Upper lobe of right lung (tissue), 1 donor: ENCODE measurements at regions not wholly inside any gene's neighbourhood (a gene's known extent, or its start where the extent isn't known, plus 50 kb on each side); places are given as distances from the start of the nearest gene placed in this dataset.

Source experiments
- ATAC-seq: fragments of 200-7000 bp; cut with Tn5 transposase; one replicate; pipeline ENCODE4 v1.9.1; 2020; ENCODE audit warnings: mild to moderate bottlenecking, moderate library complexity
- DNase-seq: peaks from one replicate; pipeline ENCODE4 v3.0.0-alpha.2; 2020
- H3K27ac ChIP-seq: fragments of 200-600 bp; one replicate; pipeline ENCODE4 v1.8.0; 2022
- H3K27me3 ChIP-seq: fragments of 200-600 bp; one replicate; pipeline ENCODE4 v1.8.0; 2022; ENCODE audit warnings: mild to moderate bottlenecking
- H3K36me3 ChIP-seq: fragments of 200-600 bp; one replicate; pipeline ENCODE4 v1.8.0; 2022
- H3K4me1 ChIP-seq: fragments of 200-600 bp; one replicate; pipeline ENCODE4 v1.8.0; 2022
- H3K4me3 ChIP-seq: fragments of 200-600 bp; one replicate; pipeline ENCODE4 v1.8.0; 2022; ENCODE audit warnings: mild to moderate bottlenecking
- H3K9me3 ChIP-seq: fragments of 200-600 bp; one replicate; pipeline ENCODE4 v1.8.0; 2022
- intact Hi-C: fragments of 100-400 bp; cut with DNase I; formaldehyde crosslinking; loops from one replicate; pipeline ENCODE4 v1.11.0; 2022
- TF ChIP-seq, protein P1 (sequence below): fragments of 200-600 bp; IDR thresholded peaks from one replicate; pipeline ENCODE4 v1.8.0; 2022; ENCODE audit warnings: antibody characterized with exemption
- donor health status: DM: no; HTN: yes; CAD: no; lungs with severe emphysema.

DNA sequence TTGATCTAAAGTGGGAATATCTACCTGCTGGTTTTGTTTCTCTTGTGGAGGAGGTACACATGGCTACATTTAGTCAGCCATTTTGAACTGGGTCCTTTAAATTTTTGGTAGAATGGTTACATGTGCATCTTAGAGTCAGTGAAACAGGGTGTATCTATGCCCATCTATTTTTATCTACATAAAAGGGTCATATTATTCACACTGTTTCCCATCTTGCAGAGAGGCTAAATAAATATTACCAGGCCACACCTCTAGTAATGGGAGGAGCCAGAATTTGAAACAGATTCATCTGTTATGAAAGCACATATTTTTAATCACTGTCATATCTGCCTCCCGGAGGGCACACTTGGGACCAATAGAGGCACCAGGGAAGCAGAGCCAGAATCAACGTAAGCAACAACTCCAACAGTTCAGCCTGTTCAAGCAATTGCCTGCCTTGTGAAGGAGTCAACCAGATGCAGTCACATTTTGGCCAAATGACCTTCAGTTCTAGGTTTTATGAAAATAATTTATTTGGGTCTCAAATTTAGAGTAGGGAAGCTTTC, 376.8 kb downstream of the TSN start:
- H3K4me3 ChIP-seq, result no peak overlapping the region
- intact Hi-C loops, result no loop called here

DNA sequence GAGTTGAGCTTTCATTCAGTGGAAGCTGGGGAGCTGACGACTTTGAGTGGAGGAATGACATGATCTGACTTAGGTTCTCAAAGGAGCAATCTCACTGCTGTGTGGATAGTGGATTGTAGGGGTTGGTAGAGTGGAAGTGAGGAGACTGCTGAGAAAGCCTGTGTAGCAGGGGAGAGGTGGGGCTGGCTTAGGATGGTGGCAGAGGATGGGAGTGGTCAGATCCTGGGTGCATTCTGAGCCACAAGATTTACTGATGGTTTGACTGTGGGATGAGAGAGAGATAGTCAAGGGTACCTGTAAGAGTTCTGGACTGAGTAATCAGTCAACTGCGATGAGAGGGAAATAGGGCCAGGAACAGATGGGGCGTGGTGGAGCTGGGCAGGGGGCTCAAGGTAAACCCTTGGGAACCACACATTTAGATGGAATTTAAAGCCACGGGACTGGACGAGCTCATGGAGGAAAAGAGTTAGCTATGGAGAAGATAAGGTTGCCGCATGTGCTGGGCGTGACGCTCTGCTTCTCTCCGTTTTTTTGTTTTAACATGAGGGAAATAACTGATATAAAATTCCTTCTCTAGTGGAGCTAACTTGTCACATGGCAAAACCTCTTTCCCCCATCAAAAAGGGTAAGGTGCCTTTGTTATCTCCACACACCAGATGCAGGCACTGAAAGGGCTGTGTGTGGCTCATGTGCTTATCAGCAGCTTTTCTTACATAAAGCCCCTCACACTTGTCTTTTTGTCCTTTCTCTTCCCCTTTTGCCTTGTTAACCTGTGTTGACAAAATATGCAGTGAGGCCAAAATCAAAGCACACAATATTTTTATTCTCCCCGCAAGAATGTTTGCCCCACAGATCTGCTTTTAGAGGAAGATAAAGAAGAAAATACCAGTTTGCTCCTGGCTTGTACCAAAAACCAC, 379.8 kb downstream of the TSN start:
- Histone ChIP-seq H3K27me3 (no peaks in the 10 kb centered on the region), H3K36me3 (no peaks in the 10 kb centered on the region), H3K27ac (no peak overlapping the region), H3K4me3 (no peak overlapping the region), H3K9me3 (no peaks in the 10 kb centered on the region), H3K4me1 (no peaks in the 10 kb centered on the region)
- ATAC-seq (no peak), DNase-seq (no peak)
- intact Hi-C loops, result no loop called here
- TF ChIP-seq, protein P1, sequence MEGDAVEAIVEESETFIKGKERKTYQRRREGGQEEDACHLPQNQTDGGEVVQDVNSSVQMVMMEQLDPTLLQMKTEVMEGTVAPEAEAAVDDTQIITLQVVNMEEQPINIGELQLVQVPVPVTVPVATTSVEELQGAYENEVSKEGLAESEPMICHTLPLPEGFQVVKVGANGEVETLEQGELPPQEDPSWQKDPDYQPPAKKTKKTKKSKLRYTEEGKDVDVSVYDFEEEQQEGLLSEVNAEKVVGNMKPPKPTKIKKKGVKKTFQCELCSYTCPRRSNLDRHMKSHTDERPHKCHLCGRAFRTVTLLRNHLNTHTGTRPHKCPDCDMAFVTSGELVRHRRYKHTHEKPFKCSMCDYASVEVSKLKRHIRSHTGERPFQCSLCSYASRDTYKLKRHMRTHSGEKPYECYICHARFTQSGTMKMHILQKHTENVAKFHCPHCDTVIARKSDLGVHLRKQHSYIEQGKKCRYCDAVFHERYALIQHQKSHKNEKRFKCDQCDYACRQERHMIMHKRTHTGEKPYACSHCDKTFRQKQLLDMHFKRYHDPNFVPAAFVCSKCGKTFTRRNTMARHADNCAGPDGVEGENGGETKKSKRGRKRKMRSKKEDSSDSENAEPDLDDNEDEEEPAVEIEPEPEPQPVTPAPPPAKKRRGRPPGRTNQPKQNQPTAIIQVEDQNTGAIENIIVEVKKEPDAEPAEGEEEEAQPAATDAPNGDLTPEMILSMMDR, result no peak

More for the DNA sequence above, 376.8 kb downstream of the TSN start:
- H3K27me3 ChIP-seq, result no peaks in the 10 kb centered on the region
- TF ChIP-seq, protein P1, result no peak
- H3K27ac ChIP-seq, result no peak overlapping the region
- no peaks in the 10 kb centered on the region for H3K36me3 ChIP-seq
- DNase-seq (no peak), ATAC-seq (no peak)
- H3K4me1 ChIP-seq, result no peaks in the 10 kb centered on the region
- H3K9me3 ChIP-seq, result peaks cover 19% of the 10 kb centered on the region

DNA sequence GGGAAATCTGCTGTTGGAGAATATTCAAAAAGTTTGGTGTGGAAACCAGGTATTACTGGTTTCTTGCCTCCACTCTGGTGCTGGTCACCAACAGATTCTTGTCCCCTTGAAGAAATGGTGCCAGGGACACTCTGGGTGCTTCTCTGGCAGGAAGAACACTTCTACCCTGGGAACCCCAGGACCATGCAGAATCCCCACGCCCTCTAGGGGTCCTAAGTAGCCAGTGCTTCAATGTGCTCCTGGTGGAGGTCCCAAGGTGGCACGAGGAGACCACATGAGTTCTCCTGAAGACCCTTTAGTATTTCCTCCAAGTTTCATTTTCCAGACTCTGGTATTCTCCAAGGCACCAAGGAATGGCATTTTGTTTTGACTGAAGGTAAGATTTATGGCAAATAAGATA, 380.6 kb downstream of the TSN start:
- TF ChIP-seq, protein P1, result peak; percentile 56
- H3K36me3 ChIP-seq, result no peaks in the 10 kb centered on the region
- intact Hi-C loops, result no loop called here
- ATAC-seq (peak; percentile 69), DNase-seq (no peak)
- H3K27ac ChIP-seq, result no peak overlapping the region
- H3K4me3 ChIP-seq, result no peak overlapping the region
- no peaks in the 10 kb centered on the region for H3K9me3 ChIP-seq
- no peaks in the 10 kb centered on the region for H3K27me3 ChIP-seq
- no peaks in the 10 kb centered on the region for H3K4me1 ChIP-seq

DNA sequence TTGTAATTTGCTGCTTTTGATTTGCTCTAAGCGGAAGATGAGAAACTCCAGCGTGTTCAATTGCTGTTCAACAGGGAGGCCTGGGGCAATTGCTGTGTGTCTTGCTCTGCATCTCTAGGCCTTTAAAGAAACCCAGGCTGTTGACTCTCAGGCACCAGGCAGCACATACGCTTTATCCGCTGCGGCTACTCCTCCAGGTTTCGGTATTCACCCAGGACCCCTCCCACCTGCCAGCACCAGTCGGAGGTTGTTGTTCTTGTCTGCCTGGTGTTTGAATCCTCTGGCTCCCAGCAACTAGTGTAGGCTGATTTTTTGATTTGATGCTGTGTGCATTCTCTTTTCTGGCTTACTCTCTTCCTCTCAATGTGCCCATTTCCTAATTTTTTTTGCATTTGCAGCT, 383.1 kb downstream of the TSN start:
- H3K36me3 ChIP-seq, result no peaks in the 10 kb centered on the region
- no peak overlapping the region for H3K4me3 ChIP-seq
- no peak overlapping the region for H3K27ac ChIP-seq
- no peaks in the 10 kb centered on the region for H3K27me3 ChIP-seq
- H3K4me1 ChIP-seq, result no peaks in the 10 kb centered on the region
- no peaks in the 10 kb centered on the region for H3K9me3 ChIP-seq
- ATAC-seq, result no peak
- TF ChIP-seq, protein P1, result no peak
- intact Hi-C loops, result no loop called here
- no peak for DNase-seq

DNA sequence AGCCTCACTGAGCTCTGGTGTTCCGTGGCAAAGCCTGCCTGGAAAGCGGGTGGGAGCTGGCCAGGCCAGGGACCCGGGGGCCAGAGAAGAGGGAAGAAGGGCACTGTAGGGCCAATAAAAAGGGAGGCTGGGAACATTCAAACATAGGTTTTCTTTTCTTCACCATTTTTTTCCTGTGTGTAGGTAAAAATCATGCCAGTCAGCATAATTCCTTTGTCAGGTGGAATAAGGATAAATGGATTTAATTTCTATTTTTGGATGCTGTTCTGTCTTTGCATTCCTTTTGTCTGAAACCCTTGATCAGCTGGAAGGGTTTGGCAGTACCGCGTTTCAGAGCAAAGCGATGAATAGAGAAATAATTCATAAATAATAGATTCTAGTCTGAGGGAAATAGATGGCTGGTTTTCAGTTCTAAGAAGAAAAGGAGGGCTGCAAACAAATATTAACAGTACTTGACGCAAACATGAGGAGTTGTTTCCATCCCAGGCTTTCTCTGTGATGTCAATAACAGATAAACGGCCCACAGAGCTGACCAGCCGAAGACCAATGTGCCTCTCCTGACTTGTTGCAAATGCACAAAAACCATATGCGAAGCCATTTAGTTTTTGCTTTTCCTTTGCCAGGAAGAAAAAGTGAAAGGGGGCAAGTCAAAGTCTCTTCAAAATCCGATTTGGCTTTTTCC, 384.4 kb downstream of the TSN start:
- no peak for ATAC-seq
- intact Hi-C loops, result no loop called here
- no peak for DNase-seq
- Histone ChIP-seq H3K27ac (no peak overlapping the region), H3K4me1 (no peaks in the 10 kb centered on the region), H3K27me3 (no peaks in the 10 kb centered on the region), H3K36me3 (no peaks in the 10 kb centered on the region), H3K4me3 (no peak overlapping the region), H3K9me3 (no peaks in the 10 kb centered on the region)
- TF ChIP-seq, protein P1, result no peak
